H9 (cell line): ENCODE measurements at regions not wholly inside any gene's neighbourhood (a gene's known extent, or its start where the extent isn't known, plus 50 kb on each side); places are given as distances from the start of the nearest gene placed in this dataset.

ENCODE experiments used
- DNase-seq: peaks from one replicate; pipeline ENCODE4 v3.0.0-alpha.2; 2017
- H2AFZ ChIP-seq: one replicate; pipeline ENCODE4 v1.6.1; 2013; ENCODE audit warnings: mild to moderate bottlenecking, low read length, control low read depth, moderate library complexity
- H2AK5ac ChIP-seq: 2 replicates; pipeline ENCODE4 v1.6.1; 2013; ENCODE audit warnings: low read length, control low read depth, mixed read lengths; ENCODE audit not compliant: insufficient read length
- H2BK120ac ChIP-seq: one replicate; pipeline ENCODE4 v1.6.1; 2013; ENCODE audit warnings: low read depth, mild to moderate bottlenecking, low read length, control low read depth, inconsistent platforms; ENCODE audit not compliant: poor library complexity, severe bottlenecking
- H2BK12ac ChIP-seq: 2 replicates; pipeline ENCODE4 v1.6.1; 2013; ENCODE audit warnings: low read length, control low read depth, mixed read lengths, low read depth; ENCODE audit not compliant: insufficient read length
- H2BK15ac ChIP-seq: 2 replicates; pipeline ENCODE4 v1.6.1; 2013; ENCODE audit warnings: low read depth, low read length, control low read depth
- H2BK20ac ChIP-seq: one replicate; pipeline ENCODE4 v1.6.1; 2013; ENCODE audit warnings: low read depth, mild to moderate bottlenecking, low read length, control low read depth, inconsistent platforms; ENCODE audit not compliant: poor library complexity, severe bottlenecking
- H2BK5ac ChIP-seq: 2 replicates; pipeline ENCODE4 v1.6.1; 2013; ENCODE audit warnings: low read length, control low read depth, mixed read lengths; ENCODE audit not compliant: insufficient read length
- H3K14ac ChIP-seq: 2 replicates; pipeline ENCODE4 v1.6.1; 2013; ENCODE audit warnings: low read length, control low read depth; ENCODE audit not compliant: insufficient read depth
- H3K18ac ChIP-seq: 2 replicates; pipeline ENCODE4 v1.6.1; 2013; ENCODE audit warnings: low read depth, mild to moderate bottlenecking, mixed read lengths, low read length, control low read depth; ENCODE audit not compliant: insufficient read length
- H3K23ac ChIP-seq: 2 replicates; pipeline ENCODE4 v1.6.1; 2013; ENCODE audit warnings: low read length, control low read depth, mixed read lengths, low read depth; ENCODE audit not compliant: insufficient read length
- H3K23me2 ChIP-seq: 2 replicates; pipeline ENCODE4 v1.6.1; 2013; ENCODE audit warnings: low read depth, mild to moderate bottlenecking, mixed read lengths, low read length, control low read depth; ENCODE audit not compliant: insufficient read length, poor library complexity, severe bottlenecking
- H3K27ac ChIP-seq: 2 replicates; pipeline ENCODE4 v1.5.1; 2013; ENCODE audit warnings: low read length, control low read depth, mixed read lengths, low read depth; ENCODE audit not compliant: insufficient read length
- H3K27me3 ChIP-seq: 2 replicates; pipeline ENCODE4 v1.6.1; 2013; ENCODE audit warnings: low read length, control low read depth, inconsistent platforms; ENCODE audit not compliant: insufficient read depth
- H3K4ac ChIP-seq: 2 replicates; pipeline ENCODE4 v1.6.1; 2013; ENCODE audit warnings: low read depth, mild to moderate bottlenecking, control low read depth, inconsistent platforms, low read length, moderate library complexity
- H3K4me1 ChIP-seq: 2 replicates; pipeline ENCODE4 v1.6.1; 2013; ENCODE audit warnings: low read length, control low read depth, inconsistent platforms; ENCODE audit not compliant: insufficient read depth
- H3K4me2 ChIP-seq: 2 replicates; pipeline ENCODE4 v1.6.1; 2013; ENCODE audit warnings: low read length, control low read depth, mixed read lengths; ENCODE audit not compliant: insufficient read length, insufficient read depth
- H3K56ac ChIP-seq: 2 replicates; pipeline ENCODE4 v1.6.1; 2013; ENCODE audit warnings: low read depth, mild to moderate bottlenecking, mixed read lengths, low read length, control low read depth; ENCODE audit not compliant: insufficient read length
- H3K79me1 ChIP-seq: 2 replicates; pipeline ENCODE4 v1.6.1; 2013; ENCODE audit warnings: low read depth, mild to moderate bottlenecking, moderate library complexity, low read length, control low read depth, inconsistent platforms; ENCODE audit not compliant: insufficient read depth, poor library complexity, severe bottlenecking
- H3K79me2 ChIP-seq: 2 replicates; pipeline ENCODE4 v1.6.1; 2013; ENCODE audit warnings: low read length, control low read depth, inconsistent platforms; ENCODE audit not compliant: insufficient read depth
- H3K9ac ChIP-seq: 2 replicates; pipeline ENCODE4 v1.6.1; 2013; ENCODE audit warnings: low read length, control low read depth, mixed read lengths; ENCODE audit not compliant: insufficient read length; ENCODE audit errors: extremely low read depth
- H3K9me3 ChIP-seq: one replicate; pipeline ENCODE4 v1.6.1; 2013; ENCODE audit warnings: low read depth, low read length, inconsistent platforms; ENCODE audit not compliant: control insufficient read depth
- H3T11ph ChIP-seq: one replicate; pipeline ENCODE4 v1.6.1; 2013; ENCODE audit warnings: mild to moderate bottlenecking, low read length, control low read depth, inconsistent platforms
- H4K20me1 ChIP-seq: one replicate; pipeline ENCODE4 v1.6.1; 2013; ENCODE audit not compliant: control insufficient read depth, insufficient read length, insufficient read depth
- H4K5ac ChIP-seq: 2 replicates; pipeline ENCODE4 v1.6.1; 2013; ENCODE audit warnings: low read depth, mild to moderate bottlenecking, mixed read lengths, low read length, control low read depth; ENCODE audit not compliant: insufficient read length
- H4K8ac ChIP-seq: replicated peaks from 2 replicates; pipeline ENCODE4 v1.6.1; 2013; ENCODE audit warnings: low read length, control low read depth, mixed read lengths, low read depth; ENCODE audit not compliant: insufficient read length
- H4K91ac ChIP-seq: 2 replicates; pipeline ENCODE4 v1.6.1; 2013; ENCODE audit warnings: low read depth, mild to moderate bottlenecking, moderate library complexity, mixed read lengths, low read length, control low read depth; ENCODE audit not compliant: insufficient read length
- H3K27ac Mint-ChIP-seq, 3 experiments: 2 replicates in 2 of 3; 3 replicates in 1 of 3; pipeline ENCODE4 v1.8.0; 2020 to 2021; ENCODE audit warnings: mixed read lengths in 3 of 3, mild to moderate bottlenecking in 1 of 3, moderate library complexity in 1 of 3
- H3K27me3 Mint-ChIP-seq: 2 replicates; pipeline ENCODE4 v1.8.0; 2021; ENCODE audit warnings: low read depth, mild to moderate bottlenecking, moderate library complexity, mixed read lengths
- H3K36me3 Mint-ChIP-seq, 3 experiments: 2 replicates in 2 of 3; 3 replicates in 1 of 3; pipeline ENCODE4 v1.8.0; 2020 to 2021; ENCODE audit warnings: low read depth in 3 of 3, mixed read lengths in 3 of 3; ENCODE audit not compliant: insufficient read depth in 1 of 3
- H3K4me1 Mint-ChIP-seq, 2 experiments: 2 replicates each; pipeline ENCODE4 v1.8.0; 2020; ENCODE audit warnings: mixed read lengths in 2 of 2
- H3K4me3 Mint-ChIP-seq, 2 experiments: 2 replicates in 1 of 2; 3 replicates in 1 of 2; pipeline ENCODE4 v1.8.0; 2020 to 2021; ENCODE audit warnings: mild to moderate bottlenecking in 2 of 2, mixed read lengths in 2 of 2, moderate library complexity in 1 of 2
- H3K9me3 Mint-ChIP-seq, 2 experiments: 2 replicates in 1 of 2; 3 replicates in 1 of 2; pipeline ENCODE4 v1.8.0; 2020; ENCODE audit warnings: mild to moderate bottlenecking in 2 of 2, mixed read lengths in 2 of 2, moderate library complexity in 1 of 2
- WGBS: extraction: QIAGEN DNeasy Blood & Tissue Kit; methylation state at CpG from one replicate; pipeline ENCODE4 v1.1.7; 2013; ENCODE audit warnings: missing lambda C conversion rate, low lambda C conversion rate, mixed read lengths; ENCODE audit not compliant: insufficient read length; ENCODE audit errors: extremely low coverage; 5-methylcytosine and 5-hydroxymethylcytosine counted together
- TF ChIP-seq, protein P1 (sequence below): fragments of 200-600 bp; sonication (generic); conservative IDR thresholded peaks from 3 replicates; pipeline ENCODE4 v1.8.0; 2021; ENCODE audit warnings: antibody characterized with exemption, mild to moderate bottlenecking

DNA sequence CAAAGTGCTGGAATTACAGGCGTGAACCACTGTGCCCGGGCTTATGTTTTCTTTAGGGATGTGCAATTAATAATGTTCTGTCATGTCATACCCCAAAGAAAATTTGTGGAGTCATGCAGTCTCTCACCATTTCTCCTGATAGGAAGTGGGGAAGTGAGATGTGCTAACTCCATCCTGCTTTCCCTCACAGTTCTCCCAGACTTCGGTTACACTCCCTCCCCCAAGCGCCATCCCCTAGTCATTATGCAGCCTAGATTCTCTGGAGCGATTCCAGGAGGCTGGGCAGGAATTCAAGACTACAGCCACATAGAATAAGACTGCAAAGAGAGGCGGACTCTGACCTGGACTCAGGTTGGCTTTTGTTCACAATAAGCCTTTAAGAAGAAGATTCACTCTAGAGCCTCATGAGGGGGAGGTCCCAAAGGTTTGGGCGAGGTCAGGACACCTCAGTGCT lies 271.4 kb downstream of the ALDH8A1 start:
- no peak overlapping the region; a peak in 1 of 7 replicates for H3K27ac Mint-ChIP-seq
- Histone ChIP-seq H3K79me2 (no peaks in the 10 kb centered on the region), H3K4ac (no peak overlapping the region), H3K27ac (no peak overlapping the region), H2AK5ac (no peak overlapping the region), H3K14ac (no peak overlapping the region; the same call in 1 of the 2 replicates), H3T11ph (no peak overlapping the region), H2AFZ (no peak overlapping the region), H3K23me2 (no peaks in the 10 kb centered on the region), H3K18ac (no peak overlapping the region), H4K5ac (no peak overlapping the region), H2BK15ac (no peak overlapping the region), H4K20me1 (no peaks in the 10 kb centered on the region), H2BK5ac (no peak overlapping the region), H3K79me1 (no peaks in the 10 kb centered on the region), H3K9me3 (no peaks in the 10 kb centered on the region), H2BK20ac (no peak overlapping the region), H4K8ac (no peak overlapping the region), H3K4me2 (no peak overlapping the region), H3K23ac (no peak overlapping the region), H2BK12ac (no peak overlapping the region), H3K56ac (no peak overlapping the region), H2BK120ac (no peak overlapping the region), H3K27me3 (no peaks in the 10 kb centered on the region), H4K91ac (no peak overlapping the region), H3K4me1 (no peaks in the 10 kb centered on the region; the same call in 1 of the 2 replicates), H3K9ac (no peak overlapping the region)
- no peak for DNase-seq
- no peaks in the 10 kb centered on the region for H3K27me3 Mint-ChIP-seq
- no peaks in the 10 kb centered on the region for H3K9me3 Mint-ChIP-seq
- H3K4me3 Mint-ChIP-seq = no peak overlapping the region
- no CpG with 5 or more reads among the region's 7 CpGs for WGBS
- H3K36me3 Mint-ChIP-seq = no peaks in the 10 kb centered on the region
- TF ChIP-seq, protein P1, sequence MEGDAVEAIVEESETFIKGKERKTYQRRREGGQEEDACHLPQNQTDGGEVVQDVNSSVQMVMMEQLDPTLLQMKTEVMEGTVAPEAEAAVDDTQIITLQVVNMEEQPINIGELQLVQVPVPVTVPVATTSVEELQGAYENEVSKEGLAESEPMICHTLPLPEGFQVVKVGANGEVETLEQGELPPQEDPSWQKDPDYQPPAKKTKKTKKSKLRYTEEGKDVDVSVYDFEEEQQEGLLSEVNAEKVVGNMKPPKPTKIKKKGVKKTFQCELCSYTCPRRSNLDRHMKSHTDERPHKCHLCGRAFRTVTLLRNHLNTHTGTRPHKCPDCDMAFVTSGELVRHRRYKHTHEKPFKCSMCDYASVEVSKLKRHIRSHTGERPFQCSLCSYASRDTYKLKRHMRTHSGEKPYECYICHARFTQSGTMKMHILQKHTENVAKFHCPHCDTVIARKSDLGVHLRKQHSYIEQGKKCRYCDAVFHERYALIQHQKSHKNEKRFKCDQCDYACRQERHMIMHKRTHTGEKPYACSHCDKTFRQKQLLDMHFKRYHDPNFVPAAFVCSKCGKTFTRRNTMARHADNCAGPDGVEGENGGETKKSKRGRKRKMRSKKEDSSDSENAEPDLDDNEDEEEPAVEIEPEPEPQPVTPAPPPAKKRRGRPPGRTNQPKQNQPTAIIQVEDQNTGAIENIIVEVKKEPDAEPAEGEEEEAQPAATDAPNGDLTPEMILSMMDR = no peak
- H3K4me1 Mint-ChIP-seq = peaks cover 12 to 20% of the 10 kb centered on the region in 2 experiments
